Thyroid gland (tissue), 4 donors: ENCODE measurements at regions not wholly inside any gene's neighbourhood (a gene's known extent, or its start where the extent isn't known, plus 50 kb on each side); places are given as distances from the start of the nearest gene placed in this dataset.
A peak's percentile ranks its signal among the peaks of the same experiment; 100 is the strongest.

Source experiments
- DNase-seq, 2 donors: peaks; one replicate each; pipeline ENCODE4 v3.0.0-alpha.2; 2019
- H3K27ac ChIP-seq, 3 donors: fragments of 200-600 bp; sonication (generic); 1 replicate in 2 of 3; 2 replicates in 1 of 3; pipeline ENCODE4 v1.5.1; 2016 to 2019; ENCODE audit warnings: mild to moderate bottlenecking in 1 of 3, moderate library complexity in 1 of 3
- H3K27me3 ChIP-seq: fragments of 200-600 bp; sonication (generic); one replicate; pipeline ENCODE4 v1.5.1; 2019
- H3K36me3 ChIP-seq, 2 donors: fragments of 200-600 bp; sonication (generic); one replicate each; pipeline ENCODE4 v1.5.1; 2016 to 2019
- H3K4me1 ChIP-seq, 2 donors: fragments of 200-600 bp; sonication (generic); one replicate each; pipeline ENCODE4 v1.5.1; 2017 to 2019
- H3K4me3 ChIP-seq, 3 donors: fragments of 200-600 bp; sonication (generic); replicated peaks in 1 of 3; 1 replicate in 2 of 3; 2 replicates in 1 of 3; pipeline ENCODE4 v1.5.1; 2016; ENCODE audit warnings: mild to moderate bottlenecking in 1 of 3
- H3K9me3 ChIP-seq: fragments of 200-600 bp; sonication (generic); one replicate; pipeline ENCODE4 v1.5.1; 2017
- POLR2A ChIP-seq, 2 donors: fragments of 450-650 bp; IDR thresholded peaks; one replicate each; pipeline ENCODE4 v1.6.1; 2017; ENCODE audit warnings: antibody characterized with exemption in 2 of 2, mild to moderate bottlenecking in 2 of 2, moderate library complexity in 1 of 2
- WGBS, 2 donors: methylation state at CpG; one replicate each; pipeline ENCODE4 v1.1.5; 2017; 5-methylcytosine and 5-hydroxymethylcytosine counted together
- intact Hi-C: fragments of 100-400 bp; cut with DNase I; formaldehyde crosslinking; loops from one replicate; pipeline ENCODE4 v1.15.1; 2023
- TF ChIP-seq, protein P1 (sequence below), 6 experiments: fragments of 200-600 bp in 3 of 6; fragments of 450-650 bp in 3 of 6; sonication (generic) in 3 of 6; IDR thresholded peaks; one replicate each; pipeline ENCODE4 v1.5.1; 2016 to 2019; ENCODE audit warnings: antibody characterized with exemption in 6 of 6, mild to moderate bottlenecking in 2 of 6, inconsistent platforms in 1 of 6, moderate library complexity in 1 of 6

- H3K27me3 ChIP-seq: no peaks in the 10 kb centered on the region
- H3K9me3 ChIP-seq: no peaks in the 10 kb centered on the region
- H3K36me3 ChIP-seq: no peaks in the 10 kb centered on the region
- TF ChIP-seq, protein P1, sequence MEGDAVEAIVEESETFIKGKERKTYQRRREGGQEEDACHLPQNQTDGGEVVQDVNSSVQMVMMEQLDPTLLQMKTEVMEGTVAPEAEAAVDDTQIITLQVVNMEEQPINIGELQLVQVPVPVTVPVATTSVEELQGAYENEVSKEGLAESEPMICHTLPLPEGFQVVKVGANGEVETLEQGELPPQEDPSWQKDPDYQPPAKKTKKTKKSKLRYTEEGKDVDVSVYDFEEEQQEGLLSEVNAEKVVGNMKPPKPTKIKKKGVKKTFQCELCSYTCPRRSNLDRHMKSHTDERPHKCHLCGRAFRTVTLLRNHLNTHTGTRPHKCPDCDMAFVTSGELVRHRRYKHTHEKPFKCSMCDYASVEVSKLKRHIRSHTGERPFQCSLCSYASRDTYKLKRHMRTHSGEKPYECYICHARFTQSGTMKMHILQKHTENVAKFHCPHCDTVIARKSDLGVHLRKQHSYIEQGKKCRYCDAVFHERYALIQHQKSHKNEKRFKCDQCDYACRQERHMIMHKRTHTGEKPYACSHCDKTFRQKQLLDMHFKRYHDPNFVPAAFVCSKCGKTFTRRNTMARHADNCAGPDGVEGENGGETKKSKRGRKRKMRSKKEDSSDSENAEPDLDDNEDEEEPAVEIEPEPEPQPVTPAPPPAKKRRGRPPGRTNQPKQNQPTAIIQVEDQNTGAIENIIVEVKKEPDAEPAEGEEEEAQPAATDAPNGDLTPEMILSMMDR (IDR thresholded peaks at IDR 0.05): no peak
- TF ChIP-seq POLR2A (IDR thresholded peaks at IDR 0.05): no peak
- H3K4me1 ChIP-seq: peaks cover 15 to 21% of the 10 kb centered on the region in 2 donors
- intact Hi-C loops: no loop called here
- H3K27ac ChIP-seq: peak overlapping the region in 1 of 3 donors; percentile 6
- peak; percentile 67 to 72 for DNase-seq
- 65 to 71% methylated on average over 7 to 8 of the region's 21 CpGs for WGBS, 2 donors
- H3K4me3 ChIP-seq: no peak overlapping the region
Measured at GRCh38 chr2:43039376-43040080, 186.9 kb downstream of the ZFP36L2 start.

DNA sequence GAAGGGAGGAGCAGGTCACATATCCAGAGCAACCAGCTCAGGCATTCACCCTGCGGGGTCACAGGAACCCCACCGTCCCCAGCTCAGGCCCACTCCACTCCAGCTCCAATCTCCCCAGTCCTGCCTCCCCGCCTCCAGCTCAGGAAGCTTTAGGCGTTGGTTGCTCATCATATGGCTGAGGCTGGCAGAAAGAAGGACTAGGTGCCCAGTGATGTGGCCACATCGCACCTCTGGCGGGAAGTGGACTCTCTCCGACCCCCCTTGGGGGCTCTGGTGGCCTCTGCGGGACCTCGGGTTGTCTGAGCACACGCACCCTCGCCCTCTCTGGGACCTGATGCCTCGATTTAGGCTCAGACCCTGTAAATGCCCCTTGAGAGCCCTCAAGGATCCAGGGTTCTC lies 187.7 kb downstream of the ZFP36L2 start:
- DNase-seq: no peak
- 46 to 71% methylated on average over 5 to 9 of the region's 12 CpGs for WGBS, 2 donors
- intact Hi-C loops: no loop called here
- Histone ChIP-seq H3K4me1 (peaks cover 15 to 21% of the 10 kb centered on the region in 2 donors), H3K27me3 (no peaks in the 10 kb centered on the region), H3K36me3 (no peaks in the 10 kb centered on the region), H3K27ac (peak overlapping the region in 2 of 3 donors; percentile 13 to 33), H3K4me3 (no peak overlapping the region), H3K9me3 (no peaks in the 10 kb centered on the region)
- no peak for TF ChIP-seq POLR2A (IDR thresholded peaks at IDR 0.05)
- TF ChIP-seq, protein P1 (IDR thresholded peaks at IDR 0.05): no peak

GRCh38 chr2:43038034-43038695 lies 188.2 kb downstream of the ZFP36L2 start:
- Histone ChIP-seq H3K36me3 (no peaks in the 10 kb centered on the region), H3K4me3 (no peak overlapping the region), H3K27me3 (no peaks in the 10 kb centered on the region), H3K9me3 (no peaks in the 10 kb centered on the region), H3K27ac (no peak overlapping the region), H3K4me1 (peaks cover 15 to 16% of the 10 kb centered on the region in 2 donors)
- no peak for TF ChIP-seq POLR2A (IDR thresholded peaks at IDR 0.05)
- TF ChIP-seq, protein P1 (IDR thresholded peaks at IDR 0.05): no peak
- 31% methylated on average over 9 of the region's 9 CpGs for WGBS, 2 donors
- peak; percentile 79 to 90 for DNase-seq
- intact Hi-C loops: no loop called here

- H3K4me3 ChIP-seq: no peak overlapping the region
- peaks cover 27 to 28% of the 10 kb centered on the region in 2 donors for H3K4me1 ChIP-seq
- DNase-seq: no peak
- H3K27ac ChIP-seq: no peak overlapping the region
- H3K9me3 ChIP-seq: no peaks in the 10 kb centered on the region
- no peaks in the 10 kb centered on the region for H3K36me3 ChIP-seq
- intact Hi-C loops: no loop called here
- no peaks in the 10 kb centered on the region for H3K27me3 ChIP-seq
- TF ChIP-seq, protein P1 (IDR thresholded peaks at IDR 0.05): no peak
- no peak for TF ChIP-seq POLR2A (IDR thresholded peaks at IDR 0.05)
- WGBS, 2 donors: 94 to 98% methylated on average over 4 of the region's 4 CpGs
Measured at GRCh38 chr2:43035922-43036321, 190.5 kb downstream of the ZFP36L2 start.

GRCh38 chr2:43034921-43035320 lies 191.5 kb downstream of the ZFP36L2 start:
- no peak overlapping the region for H3K4me3 ChIP-seq
- 85 to 89% methylated on average over 7 of the region's 7 CpGs for WGBS, 2 donors
- H3K27me3 ChIP-seq: no peaks in the 10 kb centered on the region
- intact Hi-C loops: no loop called here
- no peak for DNase-seq
- no peaks in the 10 kb centered on the region for H3K36me3 ChIP-seq
- no peaks in the 10 kb centered on the region for H3K9me3 ChIP-seq
- TF ChIP-seq, protein P1 (IDR thresholded peaks at IDR 0.05): no peak
- no peak for TF ChIP-seq POLR2A (IDR thresholded peaks at IDR 0.05)
- H3K4me1 ChIP-seq: peaks cover 27 to 28% of the 10 kb centered on the region in 2 donors
- H3K27ac ChIP-seq: no peak overlapping the region
